GM18858 (cell line): ENCODE measurements at regions not wholly inside any gene's neighbourhood (a gene's known extent, or its start where the extent isn't known, plus 50 kb on each side); places are given as distances from the start of the nearest gene placed in this dataset.
"Not testable (repeated sequence)": the region's sequence is repeated elsewhere in the genome, so short reads cannot be mapped to it uniquely, and the experiment has no call there.

ENCODE experiments used
- ATAC-seq: cut with Tn5 transposase; IDR thresholded peaks from one replicate; pipeline ENCODE4 v1.9.1; 2021; ENCODE audit not compliant: unreplicated experiment

GRCh38 chr3:110646496-110646895 lies 425.1 kb upstream of the NECTIN3 start:
- no peak for ATAC-seq

DNA sequence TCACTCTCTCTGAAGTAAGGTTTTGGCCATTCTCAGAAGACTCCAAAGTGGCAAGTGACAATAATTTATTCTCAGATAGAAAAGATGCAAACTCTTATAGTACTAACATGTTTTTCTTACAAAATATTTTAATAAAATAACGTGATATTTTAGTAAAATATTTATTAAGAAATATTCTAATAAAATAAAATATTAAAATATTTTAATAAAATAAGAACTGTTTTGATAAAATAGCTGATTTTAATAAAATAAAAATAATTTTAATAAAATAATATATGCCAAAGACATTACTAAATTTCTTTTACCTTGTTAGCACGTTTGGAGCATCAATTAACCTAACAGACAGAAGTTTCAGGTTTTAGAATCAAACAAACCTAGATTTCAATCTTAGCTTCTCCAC lies 424.0 kb upstream of the NECTIN3 start:
- ATAC-seq = no peak

DNA sequence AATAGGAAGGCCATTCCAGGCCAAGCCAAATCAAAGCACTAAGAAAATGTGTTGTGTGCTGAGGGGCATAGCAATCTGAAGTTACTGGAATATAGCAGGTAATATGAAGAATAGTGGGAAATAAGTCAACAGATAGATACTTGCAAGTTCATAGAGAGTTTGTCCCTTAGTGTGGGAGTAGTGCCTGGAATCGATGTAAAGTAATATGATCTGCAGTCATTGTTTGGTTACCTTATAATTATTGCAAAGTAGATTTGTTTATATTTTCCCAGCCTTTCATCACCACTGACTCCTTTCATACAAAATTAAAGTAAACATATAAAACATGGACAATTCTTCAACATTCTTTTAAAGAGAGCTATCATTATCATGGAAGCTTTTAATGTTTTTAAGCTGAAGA lies 420.9 kb upstream of the NECTIN3 start:
- ATAC-seq = no peak

DNA sequence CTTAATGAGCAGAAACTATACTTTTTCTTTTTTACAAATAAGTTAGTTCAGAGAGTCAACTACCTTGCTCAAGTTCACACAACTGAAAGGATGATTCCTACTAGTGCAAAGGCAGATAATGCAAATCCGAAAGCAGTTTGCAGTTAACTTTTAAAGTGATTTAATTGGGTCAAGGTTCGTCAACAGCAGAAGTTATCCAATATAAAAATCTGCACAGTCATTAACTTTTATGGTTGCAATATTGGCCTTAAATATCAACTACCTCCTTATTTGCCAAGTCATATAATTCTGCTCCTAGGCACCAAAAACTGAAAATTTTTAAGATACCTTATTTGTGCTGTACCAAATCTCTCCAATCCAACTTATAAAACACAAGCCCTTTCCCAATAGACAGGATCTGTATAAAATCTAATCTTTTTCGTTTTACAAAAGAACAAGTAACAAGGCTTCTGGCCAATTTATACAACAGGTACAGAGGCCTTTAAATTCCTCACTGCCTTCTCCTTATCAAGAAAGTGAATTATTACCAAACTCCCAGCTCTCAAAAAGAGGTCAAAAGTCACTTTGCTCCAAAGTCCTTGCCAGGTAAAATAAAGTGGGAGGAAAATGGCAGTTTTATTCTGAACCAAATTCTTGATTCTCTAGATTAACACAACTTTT lies 416.6 kb upstream of the NECTIN3 start:
- ATAC-seq = no peak

DNA sequence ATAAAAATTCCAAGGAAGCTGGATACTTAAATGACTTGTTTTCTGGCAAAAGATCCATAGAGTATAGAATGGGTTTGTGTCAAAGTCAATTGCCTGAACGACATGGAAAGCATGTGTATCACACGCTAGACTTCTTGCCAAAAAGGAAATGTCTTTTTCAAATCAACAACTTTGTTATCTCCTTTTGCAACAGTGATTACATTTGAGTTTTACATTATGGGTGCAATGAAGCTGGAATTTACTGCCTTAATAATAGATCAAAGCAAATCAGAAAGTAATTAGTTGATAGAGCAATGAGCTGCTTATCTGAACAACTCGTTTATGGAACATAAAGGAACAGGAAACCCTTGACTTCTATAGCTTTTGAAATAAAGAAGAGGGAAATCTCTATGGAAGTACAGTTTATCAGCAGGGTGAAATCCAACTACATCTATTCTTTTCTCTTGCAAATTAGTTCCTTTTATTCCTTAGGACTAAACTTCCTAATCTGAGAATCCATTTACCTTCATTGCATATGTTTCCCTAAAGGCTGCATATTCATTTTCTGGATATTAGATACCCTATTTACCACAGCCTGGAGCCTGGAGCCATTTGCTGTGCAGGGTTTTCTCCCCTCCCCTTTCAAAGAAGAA lies 415.1 kb upstream of the NECTIN3 start:
- ATAC-seq = no peak

DNA sequence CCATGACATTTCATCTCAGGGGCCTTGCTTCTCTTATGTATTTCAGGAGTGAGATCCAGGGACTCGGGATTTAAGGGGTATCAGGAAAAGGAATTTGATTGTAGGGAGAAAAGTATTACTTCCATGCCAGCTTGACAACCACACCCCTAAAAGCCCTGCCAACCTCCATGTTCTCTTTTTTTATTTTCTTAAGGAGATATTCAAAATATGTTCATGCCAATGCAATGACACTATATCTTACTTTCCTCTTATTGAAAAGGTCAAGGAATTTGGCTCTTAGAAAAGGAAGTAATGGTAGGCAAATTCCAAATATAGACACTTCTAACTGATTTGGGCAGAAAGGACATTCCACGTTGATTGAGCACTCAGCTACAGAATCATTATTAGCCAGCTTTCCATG lies 407.5 kb upstream of the NECTIN3 start:
- no peak for ATAC-seq

DNA sequence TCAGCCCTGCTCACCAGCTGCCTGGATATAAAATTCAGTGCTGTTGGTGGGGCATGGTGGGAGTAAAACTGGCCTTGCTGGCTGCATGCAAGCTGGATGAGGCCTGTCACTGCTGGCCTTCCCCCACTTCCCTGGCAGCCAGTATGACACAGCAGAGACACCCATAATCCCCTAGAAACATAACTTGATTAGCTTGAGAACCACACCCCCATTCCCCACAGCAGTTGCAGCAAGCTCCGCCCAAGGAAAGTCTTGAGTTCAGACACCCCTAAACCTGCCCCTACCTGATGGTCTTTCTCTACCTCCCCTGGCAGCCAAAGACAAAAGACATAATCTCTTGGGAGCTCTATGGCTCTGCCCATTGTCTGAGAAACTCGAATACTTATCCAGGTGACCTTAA lies 405.1 kb upstream of the NECTIN3 start:
- ATAC-seq = no peak

- ATAC-seq = no peak
Observed at GRCh38 chr3:110667216-110667615, 404.4 kb upstream of the NECTIN3 start.

DNA sequence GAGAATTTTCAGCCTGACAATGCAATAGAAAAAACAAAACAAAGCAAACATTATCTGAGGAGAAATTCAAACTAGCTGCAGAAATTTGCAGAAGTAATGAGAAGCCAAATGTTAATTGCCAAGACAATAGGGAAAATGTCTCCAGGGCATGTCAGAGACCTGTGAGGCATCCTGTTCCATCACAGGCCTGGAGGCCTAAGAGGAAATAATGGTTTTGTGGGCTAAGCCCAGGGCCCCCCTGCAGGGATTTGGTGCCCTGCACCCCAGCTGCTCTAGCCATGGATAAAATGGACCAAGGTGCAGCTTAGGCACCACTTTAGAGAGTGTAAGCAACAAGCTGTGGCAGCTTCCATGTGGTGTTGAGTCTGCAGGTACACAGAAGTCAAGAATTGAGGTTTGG lies 401.2 kb upstream of the NECTIN3 start:
- no peak for ATAC-seq

DNA sequence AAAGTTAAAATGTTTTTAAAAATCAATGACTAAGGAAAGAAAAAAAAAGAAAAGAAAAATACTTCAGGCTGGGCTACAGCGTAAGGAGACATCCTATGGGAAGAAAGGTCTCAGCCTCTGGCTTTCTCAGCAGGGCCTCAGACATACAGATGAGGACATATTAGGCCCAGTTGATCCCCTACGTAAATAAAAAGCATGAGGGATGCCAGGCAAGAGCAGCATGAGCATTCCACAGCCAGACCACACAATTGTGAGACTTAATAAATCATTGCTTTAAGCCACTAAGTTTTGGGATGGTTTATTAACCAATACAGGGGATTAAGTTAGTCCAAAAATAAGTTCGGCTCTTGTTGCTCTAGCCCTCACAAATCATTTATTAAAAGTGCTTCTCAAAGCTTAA lies 394.1 kb upstream of the NECTIN3 start:
- ATAC-seq = no peak

- ATAC-seq = no peak
Observed at GRCh38 chr3:110679285-110679684, 392.3 kb upstream of the NECTIN3 start.

DNA sequence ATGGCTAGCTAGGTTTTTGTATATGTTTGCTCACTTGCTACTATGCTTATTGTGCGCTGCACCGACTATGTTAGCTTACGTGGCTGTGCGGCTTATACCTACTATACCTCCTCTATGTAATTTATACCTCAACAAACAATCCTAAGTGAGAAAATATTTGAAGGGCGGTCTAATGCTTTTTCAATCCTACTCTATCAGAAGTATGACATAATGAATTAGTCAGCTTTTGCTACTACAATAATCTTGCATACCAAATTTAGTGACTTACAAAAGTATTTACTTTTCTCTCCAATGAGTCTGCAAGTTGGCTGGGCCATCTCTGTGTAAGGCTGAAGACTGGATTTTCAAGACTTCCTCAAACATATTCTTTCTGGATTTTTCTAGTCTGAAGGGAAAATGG lies 391.2 kb upstream of the NECTIN3 start:
- no peak for ATAC-seq

- ATAC-seq = no peak
Observed at GRCh38 chr3:110684466-110684865, 387.1 kb upstream of the NECTIN3 start.

- no peak for ATAC-seq
Observed at GRCh38 chr3:110685630-110686029, 386.0 kb upstream of the NECTIN3 start.

DNA sequence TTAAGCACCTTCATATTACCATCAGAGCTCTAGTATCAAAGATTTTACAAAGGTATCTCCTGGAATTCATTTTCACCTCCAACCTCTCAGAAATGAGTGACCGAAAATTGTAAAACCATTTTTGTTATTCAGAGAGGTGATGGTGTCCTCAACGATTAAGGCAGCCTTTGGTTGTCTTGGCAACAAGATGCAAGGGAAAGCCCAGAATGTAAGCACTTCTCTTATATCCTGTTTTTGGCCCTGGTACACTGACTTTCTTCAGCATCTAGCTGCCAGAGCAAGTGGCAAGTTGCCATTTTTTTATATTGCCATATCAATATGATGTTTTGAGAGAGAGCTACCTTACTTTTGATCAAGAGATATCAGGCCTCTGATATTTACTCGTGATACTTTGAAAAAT lies 384.9 kb upstream of the NECTIN3 start:
- no peak for ATAC-seq

DNA sequence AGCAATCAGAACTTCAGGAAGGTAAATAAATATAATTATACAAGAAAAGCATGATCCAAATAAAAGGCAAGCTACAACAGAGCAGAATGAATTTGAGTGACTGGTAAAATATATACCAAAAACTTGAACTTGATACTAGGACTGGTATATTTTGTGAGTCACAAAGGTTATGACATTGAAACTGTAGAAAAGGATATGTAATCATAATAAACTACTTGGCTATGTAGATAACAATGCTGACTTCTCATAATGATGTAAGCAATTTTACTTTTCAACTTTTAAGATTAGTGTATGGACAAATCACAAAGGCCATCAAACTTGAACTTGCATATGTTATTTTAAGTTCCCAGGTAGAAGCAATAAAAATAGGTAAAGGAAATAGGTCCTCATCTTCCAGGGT lies 384.5 kb upstream of the NECTIN3 start:
- ATAC-seq = no peak

GRCh38 chr3:110697961-110698360 lies 373.7 kb upstream of the NECTIN3 start:
- ATAC-seq = no peak

DNA sequence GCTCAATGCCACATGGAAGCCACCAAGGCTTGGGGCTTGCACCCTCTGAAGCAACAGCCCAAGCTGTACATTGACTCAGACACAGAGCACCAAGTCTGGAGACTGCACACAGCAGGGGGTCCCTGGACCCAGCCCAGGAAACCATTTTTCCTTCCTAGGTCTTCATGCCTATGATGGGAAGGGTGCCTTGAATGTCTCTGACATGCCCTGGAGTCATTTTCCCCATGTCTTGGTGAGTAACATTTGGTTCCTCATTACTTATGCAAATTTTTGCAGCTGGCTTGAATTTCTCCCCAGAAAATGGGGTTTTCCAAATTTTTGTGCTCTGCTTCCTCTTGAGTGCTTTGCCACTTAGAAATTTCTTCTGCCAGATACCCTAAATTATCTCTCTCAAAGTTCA lies 367.3 kb upstream of the NECTIN3 start:
- ATAC-seq = not testable (repeated sequence)

GRCh38 chr3:110708156-110708555 lies 363.5 kb upstream of the NECTIN3 start:
- ATAC-seq = no peak

DNA sequence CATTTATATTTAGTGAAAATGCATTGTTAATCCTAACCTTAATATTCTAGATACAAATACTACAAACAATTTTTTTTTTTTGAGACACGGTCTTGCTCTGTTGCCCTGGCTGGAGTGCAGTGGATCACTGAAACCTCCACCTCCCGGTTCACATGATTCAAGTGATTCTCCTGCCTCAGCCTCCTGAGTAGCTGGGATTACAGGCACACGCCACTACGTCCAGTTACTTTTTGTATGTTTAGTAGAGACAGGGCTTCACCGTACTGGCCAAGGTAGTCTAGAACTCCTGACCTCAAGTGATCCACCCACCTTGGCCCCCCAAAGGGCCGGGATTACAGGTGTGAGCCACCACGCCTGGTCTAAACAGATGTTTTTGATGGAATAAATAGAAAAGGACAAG lies 361.5 kb upstream of the NECTIN3 start:
- ATAC-seq = no peak

DNA sequence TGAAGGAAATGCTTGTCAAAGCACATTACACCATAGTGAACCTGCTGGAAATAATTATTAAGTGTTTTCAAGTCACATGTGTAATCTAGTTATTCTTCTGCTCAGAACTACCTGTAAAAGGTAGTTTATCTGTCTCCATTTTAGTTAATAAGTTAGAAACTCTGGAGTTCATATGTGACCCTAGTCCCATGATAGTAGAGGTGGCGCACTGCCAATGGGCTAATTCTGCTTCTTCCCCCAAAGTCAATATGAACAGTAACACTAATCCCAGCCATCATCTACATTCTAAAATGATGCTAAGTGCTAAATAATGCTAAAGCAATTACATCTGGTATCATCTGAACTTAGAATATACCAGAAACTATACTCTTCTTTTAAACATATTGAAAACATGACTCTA lies 361.0 kb upstream of the NECTIN3 start:
- no peak for ATAC-seq

- ATAC-seq = no peak
Observed at GRCh38 chr3:110711130-110711832, 360.3 kb upstream of the NECTIN3 start.
